HCT116 (cell line): ENCODE measurements at regions not wholly inside any gene's neighbourhood (a gene's known extent, or its start where the extent isn't known, plus 50 kb on each side); places are given as distances from the start of the nearest gene placed in this dataset.

Experiments
- ATAC-seq: fragments of 200-7000 bp; cut with Tn5 transposase; 2 replicates; pipeline ENCODE4 v1.9.1; 2020; ENCODE audit warnings: mild to moderate bottlenecking, moderate library complexity
- BruUV-seq: library from RNA; stranded (reverse); fragments of 400-500 nt; replicated peaks from 2 replicates; lab custom pipeline; 2021; lab: Mats Ljungman, UMichigan
- CTCF ChIA-PET: fragments of 300-600 bp; sonication (Branson Sonifier 250); formaldehyde crosslinking; loops from one replicate; lab custom pipeline; 2021; ENCODE audit warnings: antibody characterized with exemption; lab: Charles Lee
- POLR2A ChIA-PET: fragments of 300-600, 350-600 bp; sonication (Branson Sonifier 250); formaldehyde crosslinking; loops from one replicate; lab custom pipeline; 2021; ENCODE audit warnings: antibody characterized with exemption; lab: Charles Lee
- RAD21 ChIA-PET, 2 experiments: fragments of 300-600 bp; sonication (Branson Sonifier 250); formaldehyde crosslinking; loops; one replicate each; lab custom pipeline; 2023; ENCODE audit warnings: low total read pairs in 2 of 2; ENCODE audit not compliant: uncharacterized antibody in 2 of 2, unreplicated experiment in 2 of 2, low non-redundant PET in 1 of 2; lab: Charles Lee
- DNase-seq: peaks from one replicate; pipeline ENCODE4 v3.0.0-alpha.2; 2010; ENCODE audit warnings: low read depth, low spot score
- H2AFZ ChIP-seq: fragments of 200-600 bp; shearing (Covaris generic), sonication (generic); 2 replicates; pipeline ENCODE4 v1.6.1; 2017; ENCODE audit warnings: low read depth, mixed run types, mixed read lengths, antibody characterized with exemption, low read length; ENCODE audit not compliant: poor library complexity, severe bottlenecking
- H3K27ac ChIP-seq: 2 replicates; pipeline ENCODE4 v1.5.1; 2012; ENCODE audit warnings: low read depth, low read length
- H3K27me3 ChIP-seq: fragments of 200-600 bp; sonication (generic); 2 replicates; pipeline ENCODE4 v1.6.1; 2016; ENCODE audit warnings: mixed run types, low read length, mixed read lengths; ENCODE audit not compliant: insufficient read depth
- H3K36me3 ChIP-seq, 2 experiments: fragments of 200-500 bp in 1 of 2; fragments of 200-600 bp in 1 of 2; sonication (Bioruptor generic) in 1 of 2; sonication (generic) in 1 of 2; 2 replicates each; pipeline versions ENCODE4 v1.5.1 to v1.6.1; 2014 to 2016; ENCODE audit warnings: low read length in 2 of 2, inconsistent platforms in 1 of 2, mixed read lengths in 1 of 2, mixed run types in 1 of 2; ENCODE audit not compliant: insufficient read depth in 2 of 2, control insufficient read depth in 1 of 2
- H3K4me1 ChIP-seq, 2 experiments: fragments of 200-600 bp in 1 of 2; sonication (generic) in 1 of 2; 2 replicates each; pipeline versions ENCODE4 v1.5.1 to v1.6.1; 2012 to 2017; ENCODE audit warnings: low read length in 2 of 2, inconsistent platforms in 1 of 2, mild to moderate bottlenecking in 1 of 2, mixed read lengths in 1 of 2, mixed run types in 1 of 2, moderate library complexity in 1 of 2; ENCODE audit not compliant: insufficient read depth in 2 of 2, control insufficient read depth in 1 of 2
- H3K4me2 ChIP-seq: fragments of 200-600 bp; sonication (generic); 2 replicates; pipeline ENCODE4 v1.6.1; 2017; ENCODE audit warnings: mixed run types, low read length, mixed read lengths
- H3K4me3 ChIP-seq, 2 experiments: fragments of 200-600 bp in 1 of 2; sonication (generic) in 1 of 2; replicated peaks in 1 of 2; 2 replicates each; pipeline ENCODE4 v1.5.1; 2011 to 2016; ENCODE audit warnings: low read length in 2 of 2, control low read depth in 1 of 2, low read depth in 1 of 2, mild to moderate bottlenecking in 1 of 2, mixed read lengths in 1 of 2, mixed run types in 1 of 2
- H3K79me2 ChIP-seq: fragments of 200-600 bp; sonication (generic); 2 replicates; pipeline ENCODE4 v1.6.1; 2017; ENCODE audit warnings: mild to moderate bottlenecking, mixed run types, low read length, moderate library complexity, mixed read lengths; ENCODE audit not compliant: insufficient read depth
- H3K9ac ChIP-seq: fragments of 200-600 bp; sonication (generic); 2 replicates; pipeline ENCODE4 v1.6.1; 2016; ENCODE audit warnings: low read length, mixed read lengths
- H3K9me2 ChIP-seq: fragments of 200-600 bp; sonication (generic), shearing (Covaris generic); 2 replicates; pipeline ENCODE4 v1.6.1; 2017; ENCODE audit warnings: mixed run types, mild to moderate bottlenecking, moderate library complexity; ENCODE audit not compliant: insufficient read depth
- H3K9me3 ChIP-seq, 2 experiments: fragments of 200-500 bp in 1 of 2; fragments of 200-600 bp in 1 of 2; sonication (Bioruptor generic) in 1 of 2; sonication (generic) in 1 of 2; 2 replicates each; pipeline ENCODE4 v1.6.1; 2014 to 2017; ENCODE audit warnings: low read length in 2 of 2, mixed read lengths in 2 of 2, inconsistent platforms in 1 of 2, low read depth in 1 of 2, mild to moderate bottlenecking in 1 of 2, mixed run types in 1 of 2, moderate library complexity in 1 of 2; ENCODE audit not compliant: control insufficient read depth in 1 of 2, insufficient read depth in 1 of 2
- H4K20me1 ChIP-seq: fragments of 200-600 bp; sonication (generic), shearing (Covaris generic); 2 replicates; pipeline ENCODE4 v1.6.1; 2017; ENCODE audit warnings: mixed run types, mild to moderate bottlenecking, moderate library complexity; ENCODE audit not compliant: insufficient read depth
- CBX3 ChIP-seq: IDR thresholded peaks from 2 replicates; pipeline ENCODE4 v1.6.1; 2012; ENCODE audit warnings: low read depth
- CEBPB ChIP-seq: IDR thresholded peaks from 2 replicates; pipeline ENCODE4 v1.6.1; 2012; ENCODE audit warnings: low read depth
- EZH2phosphoT487 ChIP-seq: fragments of 200-600 bp; IDR thresholded peaks from 2 replicates; pipeline ENCODE4 v1.6.1; 2018; ENCODE audit warnings: antibody characterized with exemption, borderline replicate concordance
- JUND ChIP-seq: IDR thresholded peaks from 2 replicates; pipeline ENCODE4 v1.6.1; 2012
- MAX ChIP-seq: IDR thresholded peaks from 2 replicates; pipeline ENCODE4 v1.6.1; 2012
- POLR2A ChIP-seq: IDR thresholded peaks from 2 replicates; pipeline ENCODE4 v1.7.0; 2011; ENCODE audit warnings: borderline replicate concordance; ENCODE audit not compliant: insufficient read depth, insufficient read length; ENCODE audit errors: extremely low read depth
- RAD21 ChIP-seq: IDR thresholded peaks from 2 replicates; pipeline ENCODE4 v1.6.1; 2012; ENCODE audit warnings: low read depth, mild to moderate bottlenecking
- TCF7L2 ChIP-seq: IDR thresholded peaks from 2 replicates; pipeline ENCODE4 v1.7.0; 2011; ENCODE audit warnings: borderline replicate concordance, inconsistent platforms; ENCODE audit not compliant: insufficient read depth, insufficient read length; ENCODE audit errors: extremely low read depth
- YY1 ChIP-seq: IDR thresholded peaks from 2 replicates; pipeline ENCODE4 v1.6.1; 2011; ENCODE audit warnings: low read length, low read depth, moderate library complexity, mild to moderate bottlenecking; ENCODE audit not compliant: insufficient replicate concordance; ENCODE audit errors: extremely low read depth
- ZFX ChIP-seq: fragments of 450-650 bp; IDR thresholded peaks from 2 replicates; pipeline ENCODE4 v1.6.1; 2017
- intact Hi-C: fragments of 100-400 bp; cut with micrococcal nuclease; formaldehyde crosslinking; loops from 2 replicates; pipeline ENCODE4 v1.10.0; 2022
- TF ChIP-seq, protein P1 (sequence below), 3 experiments: fragments of 200-600 bp in 1 of 3; sonication (generic) in 1 of 3; IDR thresholded peaks in 2 of 3; conservative IDR thresholded peaks in 1 of 3; 2 replicates each; pipeline ENCODE4 v1.5.1; 2012 to 2017; ENCODE audit warnings: low read depth in 2 of 3, low read length in 2 of 3, antibody characterized with exemption in 1 of 3, borderline replicate concordance in 1 of 3, control low read depth in 1 of 3, mild to moderate bottlenecking in 1 of 3, mixed read lengths in 1 of 3, mixed run types in 1 of 3, moderate library complexity in 1 of 3; ENCODE audit not compliant: insufficient read depth in 1 of 3
- TF ChIP-seq, protein P2 (sequence below): IDR thresholded peaks from 2 replicates; pipeline ENCODE4 v1.6.1; 2012; ENCODE audit warnings: low read depth

GRCh38 chr6:170180671-170181337, 110.1 kb downstream of the DLL1 start:
- Histone ChIP-seq H3K4me3 (no peak overlapping the region), H3K4me1 (peaks cover 11 to 22% of the 10 kb centered on the region in 2 experiments), H3K79me2 (no peaks in the 10 kb centered on the region), H3K36me3 (no peaks in the 10 kb centered on the region), H3K27ac (no peak overlapping the region), H4K20me1 (no peaks in the 10 kb centered on the region), H3K9ac (no peak overlapping the region), H3K9me3 (no peaks in the 10 kb centered on the region), H3K9me2 (no peaks in the 10 kb centered on the region), H3K4me2 (no peak overlapping the region), H3K27me3 (no peaks in the 10 kb centered on the region), H2AFZ (no peak overlapping the region)
- BruUV-seq = no TSS peak
- RAD21 ChIA-PET = no interaction called here
- CTCF ChIA-PET = no interaction called here
- POLR2A ChIA-PET = no interaction called here
- TF ChIP-seq, protein P1, sequence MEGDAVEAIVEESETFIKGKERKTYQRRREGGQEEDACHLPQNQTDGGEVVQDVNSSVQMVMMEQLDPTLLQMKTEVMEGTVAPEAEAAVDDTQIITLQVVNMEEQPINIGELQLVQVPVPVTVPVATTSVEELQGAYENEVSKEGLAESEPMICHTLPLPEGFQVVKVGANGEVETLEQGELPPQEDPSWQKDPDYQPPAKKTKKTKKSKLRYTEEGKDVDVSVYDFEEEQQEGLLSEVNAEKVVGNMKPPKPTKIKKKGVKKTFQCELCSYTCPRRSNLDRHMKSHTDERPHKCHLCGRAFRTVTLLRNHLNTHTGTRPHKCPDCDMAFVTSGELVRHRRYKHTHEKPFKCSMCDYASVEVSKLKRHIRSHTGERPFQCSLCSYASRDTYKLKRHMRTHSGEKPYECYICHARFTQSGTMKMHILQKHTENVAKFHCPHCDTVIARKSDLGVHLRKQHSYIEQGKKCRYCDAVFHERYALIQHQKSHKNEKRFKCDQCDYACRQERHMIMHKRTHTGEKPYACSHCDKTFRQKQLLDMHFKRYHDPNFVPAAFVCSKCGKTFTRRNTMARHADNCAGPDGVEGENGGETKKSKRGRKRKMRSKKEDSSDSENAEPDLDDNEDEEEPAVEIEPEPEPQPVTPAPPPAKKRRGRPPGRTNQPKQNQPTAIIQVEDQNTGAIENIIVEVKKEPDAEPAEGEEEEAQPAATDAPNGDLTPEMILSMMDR (IDR thresholded peaks at IDR 0.05 in 2 of 3, conservative IDR thresholded peaks at IDR 0.05 in 1 of 3; ENCODE audit: borderline replicate concordance in 1 of 3, insufficient read depth in 1 of 3, low read depth in 2 of 3, low read length in 2 of 3) = no peak
- DNase-seq = no peak
- no peak for ATAC-seq
- intact Hi-C loops = no loop called here

DNA sequence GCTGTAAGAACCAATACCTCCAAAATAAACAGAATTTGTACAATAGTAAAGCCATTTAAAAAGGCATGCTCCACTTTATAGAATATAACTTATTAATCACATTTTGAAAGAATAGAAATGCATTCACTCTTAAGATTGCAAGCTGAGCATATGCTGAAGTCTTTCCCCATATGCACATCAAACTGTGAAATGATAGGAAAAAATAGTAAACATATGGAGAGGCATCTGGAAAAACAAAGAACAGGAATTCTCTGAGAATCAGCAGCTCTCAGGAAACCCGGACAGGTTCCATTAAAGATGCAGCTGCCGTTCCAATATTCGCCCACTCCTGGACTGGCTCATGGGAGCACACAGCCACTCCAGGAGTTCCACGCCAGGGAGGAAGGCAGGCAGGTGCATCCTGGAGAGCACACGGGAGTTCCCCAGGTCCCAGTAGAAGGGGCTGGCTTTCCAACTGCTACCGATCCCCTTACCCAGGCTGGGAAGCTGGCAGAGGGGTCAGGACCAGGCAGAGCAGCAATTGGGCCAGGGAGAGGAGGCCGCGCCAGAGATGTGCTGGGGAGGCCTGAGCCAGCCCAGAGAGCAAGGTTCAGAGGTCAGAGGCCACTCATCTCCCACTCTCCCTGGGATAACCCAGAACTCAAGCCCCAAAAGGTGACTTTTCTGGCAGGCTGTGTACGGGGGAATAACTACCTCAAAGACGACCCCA, 111.1 kb downstream of the DLL1 start:
- H3K9me3 ChIP-seq = no peaks in the 10 kb centered on the region
- H3K4me1 ChIP-seq = peaks cover 11 to 22% of the 10 kb centered on the region in 2 experiments
- H3K27ac ChIP-seq = no peak overlapping the region
- no peaks in the 10 kb centered on the region for H3K79me2 ChIP-seq
- BruUV-seq = no TSS peak
- ATAC-seq = no peak
- no peak overlapping the region for H3K4me2 ChIP-seq
- POLR2A ChIA-PET = no interaction called here
- H2AFZ ChIP-seq = no peak overlapping the region
- no peaks in the 10 kb centered on the region for H3K36me3 ChIP-seq
- RAD21 ChIA-PET = no interaction called here
- CTCF ChIA-PET = no interaction called here
- H3K4me3 ChIP-seq = no peak overlapping the region
- no peak overlapping the region for H3K9ac ChIP-seq
- intact Hi-C loops = no loop called here
- H4K20me1 ChIP-seq = no peaks in the 10 kb centered on the region
- DNase-seq = no peak
- H3K27me3 ChIP-seq = no peaks in the 10 kb centered on the region
- no peaks in the 10 kb centered on the region for H3K9me2 ChIP-seq
- TF ChIP-seq POLR2A = no peak
- TF ChIP-seq, protein P2, sequence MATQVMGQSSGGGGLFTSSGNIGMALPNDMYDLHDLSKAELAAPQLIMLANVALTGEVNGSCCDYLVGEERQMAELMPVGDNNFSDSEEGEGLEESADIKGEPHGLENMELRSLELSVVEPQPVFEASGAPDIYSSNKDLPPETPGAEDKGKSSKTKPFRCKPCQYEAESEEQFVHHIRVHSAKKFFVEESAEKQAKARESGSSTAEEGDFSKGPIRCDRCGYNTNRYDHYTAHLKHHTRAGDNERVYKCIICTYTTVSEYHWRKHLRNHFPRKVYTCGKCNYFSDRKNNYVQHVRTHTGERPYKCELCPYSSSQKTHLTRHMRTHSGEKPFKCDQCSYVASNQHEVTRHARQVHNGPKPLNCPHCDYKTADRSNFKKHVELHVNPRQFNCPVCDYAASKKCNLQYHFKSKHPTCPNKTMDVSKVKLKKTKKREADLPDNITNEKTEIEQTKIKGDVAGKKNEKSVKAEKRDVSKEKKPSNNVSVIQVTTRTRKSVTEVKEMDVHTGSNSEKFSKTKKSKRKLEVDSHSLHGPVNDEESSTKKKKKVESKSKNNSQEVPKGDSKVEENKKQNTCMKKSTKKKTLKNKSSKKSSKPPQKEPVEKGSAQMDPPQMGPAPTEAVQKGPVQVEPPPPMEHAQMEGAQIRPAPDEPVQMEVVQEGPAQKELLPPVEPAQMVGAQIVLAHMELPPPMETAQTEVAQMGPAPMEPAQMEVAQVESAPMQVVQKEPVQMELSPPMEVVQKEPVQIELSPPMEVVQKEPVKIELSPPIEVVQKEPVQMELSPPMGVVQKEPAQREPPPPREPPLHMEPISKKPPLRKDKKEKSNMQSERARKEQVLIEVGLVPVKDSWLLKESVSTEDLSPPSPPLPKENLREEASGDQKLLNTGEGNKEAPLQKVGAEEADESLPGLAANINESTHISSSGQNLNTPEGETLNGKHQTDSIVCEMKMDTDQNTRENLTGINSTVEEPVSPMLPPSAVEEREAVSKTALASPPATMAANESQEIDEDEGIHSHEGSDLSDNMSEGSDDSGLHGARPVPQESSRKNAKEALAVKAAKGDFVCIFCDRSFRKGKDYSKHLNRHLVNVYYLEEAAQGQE = no peak
- no peak for TF ChIP-seq ZFX
- TF ChIP-seq EZH2phosphoT487 = no peak
- no peak for TF ChIP-seq CBX3
- no peak for TF ChIP-seq MAX
- TF ChIP-seq TCF7L2 = no peak
- no peak for TF ChIP-seq YY1
- TF ChIP-seq JUND = no peak
- TF ChIP-seq RAD21 = no peak
- TF ChIP-seq CEBPB = no peak
